MM.1S (cell line): ENCODE measurements at regions not wholly inside any gene's neighbourhood (a gene's known extent, or its start where the extent isn't known, plus 50 kb on each side); places are given as distances from the start of the nearest gene placed in this dataset.

Source experiments
- DNase-seq: peaks from one replicate; pipeline ENCODE4 v3.0.0-alpha.2; 2015
- H2AFZ ChIP-seq: fragments of 300-600 bp; sonication (generic); 2 replicates; pipeline ENCODE4 v1.6.0; 2016; ENCODE audit warnings: antibody characterized with exemption, low read length
- H3F3A ChIP-seq: fragments of 300-600 bp; sonication (generic); 2 replicates; pipeline ENCODE4 v1.6.1; 2016; ENCODE audit warnings: mild to moderate bottlenecking, antibody characterized with exemption, low read length, moderate library complexity, mixed read lengths; ENCODE audit not compliant: insufficient read depth
- H3K27ac ChIP-seq: fragments of 300-600 bp; sonication (generic); 2 replicates; pipeline ENCODE4 v1.5.1; 2016; ENCODE audit warnings: mild to moderate bottlenecking, low read length
- H3K27me3 ChIP-seq: fragments of 300-600 bp; sonication (generic); replicated peaks from 2 replicates; pipeline ENCODE4 v1.6.0; 2016; ENCODE audit warnings: low read length; ENCODE audit not compliant: insufficient read depth
- H3K36me3 ChIP-seq: fragments of 300-600 bp; sonication (generic); replicated peaks from 2 replicates; pipeline ENCODE4 v1.6.1; 2016; ENCODE audit warnings: mild to moderate bottlenecking, low read length, mixed read lengths; ENCODE audit not compliant: insufficient read depth
- H3K4me1 ChIP-seq: fragments of 300-600 bp; sonication (generic); 2 replicates; pipeline ENCODE4 v1.6.1; 2016; ENCODE audit warnings: low read length, mixed read lengths
- H3K4me2 ChIP-seq: fragments of 300-600 bp; sonication (generic); 2 replicates; pipeline ENCODE4 v1.6.0; 2016; ENCODE audit warnings: low read depth, low read length
- H3K4me3 ChIP-seq: fragments of 300-600 bp; sonication (generic); 2 replicates; pipeline ENCODE4 v1.5.1; 2016; ENCODE audit warnings: low read length, mixed read lengths
- H3K79me2 ChIP-seq: fragments of 300-600 bp; sonication (generic); 2 replicates; pipeline ENCODE4 v1.6.1; 2016; ENCODE audit warnings: mixed run types, low read length, mixed read lengths
- H3K9ac ChIP-seq: fragments of 300-600 bp; sonication (generic); 2 replicates; pipeline ENCODE4 v1.6.1; 2016; ENCODE audit warnings: low read length, mixed read lengths
- H3K9me2 ChIP-seq: fragments of 300-600 bp; sonication (generic); replicated peaks from 2 replicates; pipeline ENCODE4 v1.6.1; 2016; ENCODE audit warnings: mild to moderate bottlenecking, low read length, mixed read lengths; ENCODE audit not compliant: insufficient read depth
- H3K9me3 ChIP-seq: fragments of 300-600 bp; sonication (generic); replicated peaks from 2 replicates; pipeline ENCODE4 v1.6.1; 2016; ENCODE audit warnings: mild to moderate bottlenecking, low read length, mixed read lengths; ENCODE audit not compliant: insufficient read depth
- H4K20me1 ChIP-seq: fragments of 300-600 bp; sonication (generic); 2 replicates; pipeline ENCODE4 v1.6.1; 2016; ENCODE audit warnings: mild to moderate bottlenecking, low read length, moderate library complexity, mixed read lengths; ENCODE audit not compliant: insufficient read depth
- CTCF ChIP-seq: fragments of 300-600 bp; sonication (generic); IDR thresholded peaks from 2 replicates; pipeline ENCODE4 v1.5.1; 2016; ENCODE audit warnings: antibody characterized with exemption, low read length, mixed read lengths
- EZH2 ChIP-seq: fragments of 300-600 bp; sonication (generic); optimal IDR thresholded peaks from 2 replicates; pipeline ENCODE3; 2017; ENCODE audit warnings: low read depth, mild to moderate bottlenecking, antibody characterized with exemption, low read length, mixed read lengths
- EZH2phosphoT487 ChIP-seq: fragments of 300-600 bp; sonication (generic); IDR thresholded peaks from 2 replicates; pipeline ENCODE4 v1.6.1; 2018; ENCODE audit warnings: antibody characterized with exemption, low read length

GRCh38 chr4:86536151-86536550 is 58.0 kb upstream of the PTPN13 start:
- Histone ChIP-seq H2AFZ (no peak overlapping the region), H3K9me2 (no peaks in the 10 kb centered on the region), H3K4me3 (no peak overlapping the region), H4K20me1 (no peaks in the 10 kb centered on the region), H3K27me3 (no peaks in the 10 kb centered on the region), H3K4me2 (no peak overlapping the region), H3K9me3 (no peaks in the 10 kb centered on the region), H3K36me3 (no peaks in the 10 kb centered on the region), H3K9ac (no peak overlapping the region), H3K4me1 (no peaks in the 10 kb centered on the region), H3K79me2 (no peaks in the 10 kb centered on the region), H3F3A (no peaks in the 10 kb centered on the region), H3K27ac (no peak overlapping the region)
- no peak for TF ChIP-seq EZH2
- TF ChIP-seq CTCF = no peak
- no peak for TF ChIP-seq EZH2phosphoT487
- DNase-seq = no peak

- DNase-seq = no peak
- no peak overlapping the region for H3K4me3 ChIP-seq
- no peaks in the 10 kb centered on the region for H3K79me2 ChIP-seq
- H3K9ac ChIP-seq = no peak overlapping the region
- H3K4me2 ChIP-seq = no peak overlapping the region
- H4K20me1 ChIP-seq = no peaks in the 10 kb centered on the region
- no peak overlapping the region for H3K27ac ChIP-seq
- peaks cover 19% of the 10 kb centered on the region for H3K4me1 ChIP-seq
- no peaks in the 10 kb centered on the region for H3K9me3 ChIP-seq
- peaks cover 10% of the 10 kb centered on the region; the same call in 1 of the 2 replicates for H3F3A ChIP-seq
- TF ChIP-seq EZH2 (no peak), CTCF (no peak), EZH2phosphoT487 (no peak)
- H2AFZ ChIP-seq = no peak overlapping the region
- H3K9me2 ChIP-seq = no peaks in the 10 kb centered on the region
- H3K27me3 ChIP-seq = no peaks in the 10 kb centered on the region
- no peaks in the 10 kb centered on the region for H3K36me3 ChIP-seq
Measured at GRCh38 chr4:86542319-86543027, 51.6 kb upstream of the PTPN13 start.

GRCh38 chr4:86543080-86543479 is 51.0 kb upstream of the PTPN13 start:
- H3K9me2 ChIP-seq = no peaks in the 10 kb centered on the region
- no peak overlapping the region for H3K9ac ChIP-seq
- no peak for DNase-seq
- H3K9me3 ChIP-seq = no peaks in the 10 kb centered on the region
- TF ChIP-seq EZH2 (no peak), EZH2phosphoT487 (no peak), CTCF (no peak)
- no peak overlapping the region for H3K4me2 ChIP-seq
- H2AFZ ChIP-seq = no peak overlapping the region
- peaks cover 19% of the 10 kb centered on the region for H3K4me1 ChIP-seq
- H3K27ac ChIP-seq = no peak overlapping the region
- peaks cover 10% of the 10 kb centered on the region; the same call in 1 of the 2 replicates for H3F3A ChIP-seq
- H4K20me1 ChIP-seq = no peaks in the 10 kb centered on the region
- no peaks in the 10 kb centered on the region for H3K79me2 ChIP-seq
- no peaks in the 10 kb centered on the region for H3K36me3 ChIP-seq
- no peak overlapping the region for H3K4me3 ChIP-seq
- H3K27me3 ChIP-seq = no peaks in the 10 kb centered on the region
